Endothelial cell of umbilical vein (primary cell): ENCODE measurements at regions not wholly inside any gene's neighbourhood (a gene's known extent, or its start where the extent isn't known, plus 50 kb on each side); places are given as distances from the start of the nearest gene placed in this dataset.

Experiments used
- BruUV-seq: library from RNA; stranded (reverse); fragments of 400-500 nt; replicated peaks from 2 replicates; lab custom pipeline; 2021; lab: Mats Ljungman, UMichigan
- CTCF ChIA-PET: fragments of 300-600, 350-600 bp; sonication (Branson Sonifier 250); formaldehyde crosslinking; loops from one replicate; lab custom pipeline; 2021; ENCODE audit warnings: antibody characterized with exemption, inconsistent platforms; lab: Charles Lee
- POLR2A ChIA-PET: fragments of 300-600, 350-600 bp; sonication (Branson Sonifier 250); formaldehyde crosslinking; loops from one replicate; lab custom pipeline; 2021; ENCODE audit warnings: antibody characterized with exemption, inconsistent platforms; lab: Charles Lee
- DNase-seq: peaks from one replicate; pipeline ENCODE4 v3.0.0-alpha.2; 2011; ENCODE audit warnings: low read depth, low spot score
- FAIRE-seq: peaks from 2 replicates; lab custom pipeline; 2011; peaks lifted over from hg19 to GRCh38; lab: Jason Lieb, UNC
- H2AFZ ChIP-seq: 2 replicates; pipeline ENCODE4 v1.6.0; 2012; ENCODE audit warnings: low read depth, low read length, control low read depth, inconsistent platforms
- H3K27ac ChIP-seq: 2 replicates; pipeline ENCODE4 v1.5.1; 2011; ENCODE audit warnings: low read depth, mild to moderate bottlenecking, control low read depth, low read length, moderate library complexity; ENCODE audit not compliant: insufficient read depth
- H3K27me3 ChIP-seq, 2 experiments: 2 replicates each; pipeline versions ENCODE4 v1.6.0 to v1.6.1; 2011; ENCODE audit warnings: low read length in 2 of 2, mixed read lengths in 1 of 2; ENCODE audit not compliant: control insufficient read depth in 2 of 2, insufficient read depth in 2 of 2
- H3K36me3 ChIP-seq, 2 experiments: 2 replicates in 1 of 2; 3 replicates in 1 of 2; pipeline ENCODE4 v1.5.1; 2011; ENCODE audit warnings: low read length in 2 of 2, mild to moderate bottlenecking in 1 of 2, moderate library complexity in 1 of 2; ENCODE audit not compliant: control insufficient read depth in 2 of 2, insufficient read depth in 2 of 2; ENCODE audit errors: extremely low read depth in 1 of 2
- H3K4me1 ChIP-seq: 3 replicates; pipeline ENCODE4 v1.5.1; 2011; ENCODE audit warnings: mild to moderate bottlenecking, low read length; ENCODE audit not compliant: control insufficient read depth, insufficient read depth; ENCODE audit errors: extremely low read depth
- H3K4me2 ChIP-seq: 2 replicates; pipeline ENCODE4 v1.6.1; 2011; ENCODE audit warnings: low read length, control low read depth, mixed read lengths; ENCODE audit not compliant: insufficient read depth
- H3K4me3 ChIP-seq, 3 experiments: fragments of 200-600 bp in 1 of 3; sonication (generic), shearing (Covaris generic) in 1 of 3; replicated peaks in 1 of 3; 2 replicates each; pipeline ENCODE4 v1.5.1; 2011 to 2016; ENCODE audit warnings: control low read depth in 3 of 3, low read length in 3 of 3, mild to moderate bottlenecking in 2 of 3, inconsistent platforms in 1 of 3, low read depth in 1 of 3, moderate library complexity in 1 of 3; ENCODE audit not compliant: insufficient read depth in 1 of 3
- H3K79me2 ChIP-seq: 2 replicates; pipeline ENCODE4 v1.6.0; 2012; ENCODE audit warnings: low read length, inconsistent platforms; ENCODE audit not compliant: control insufficient read depth, insufficient read depth
- H3K9ac ChIP-seq: replicated peaks from 2 replicates; pipeline ENCODE3; 2011; ENCODE audit warnings: low read length, control low read depth; ENCODE audit not compliant: insufficient read depth; ENCODE audit errors: extremely low read depth
- H3K9me1 ChIP-seq: replicated peaks from 3 replicates; pipeline ENCODE4 v1.6.0; 2011; ENCODE audit warnings: mild to moderate bottlenecking, low read length; ENCODE audit not compliant: control insufficient read depth, insufficient read depth; ENCODE audit errors: extremely low read depth
- H3K9me3 ChIP-seq: replicated peaks from 2 replicates; pipeline ENCODE4 v1.5.1; 2012; ENCODE audit warnings: low read length, inconsistent platforms; ENCODE audit not compliant: control insufficient read depth, insufficient read depth
- H4K20me1 ChIP-seq: replicated peaks from 2 replicates; pipeline ENCODE3; 2011; ENCODE audit warnings: mild to moderate bottlenecking, low read length; ENCODE audit not compliant: control insufficient read depth, insufficient read depth; ENCODE audit errors: extremely low read depth
- CTCF ChIP-seq, 2 donors: IDR thresholded peaks; 1 replicate in 1 of 2; 2 replicates in 1 of 2; pipeline ENCODE4 v1.5.1; 2011; ENCODE audit warnings: low read length in 2 of 2, mild to moderate bottlenecking in 2 of 2, moderate library complexity in 2 of 2, control low read depth in 1 of 2, inconsistent platforms in 1 of 2, low read depth in 1 of 2; ENCODE audit not compliant: insufficient read depth in 1 of 2; ENCODE audit errors: extremely low read depth in 1 of 2
- EZH2 ChIP-seq: IDR thresholded peaks from 2 replicates; pipeline ENCODE4 v1.6.1; 2012; ENCODE audit warnings: borderline replicate concordance, low read depth, mild to moderate bottlenecking, moderate library complexity, low read length, inconsistent platforms; ENCODE audit not compliant: severe bottlenecking
- FOS ChIP-seq: IDR thresholded peaks from 2 replicates; pipeline ENCODE4 v1.6.1; 2011; ENCODE audit warnings: mild to moderate bottlenecking, low read length, moderate library complexity, borderline replicate concordance; ENCODE audit not compliant: insufficient read depth
- JUN ChIP-seq: IDR thresholded peaks from 2 replicates; pipeline ENCODE4 v1.6.1; 2011; ENCODE audit warnings: borderline replicate concordance, low read depth; ENCODE audit not compliant: insufficient read length, insufficient read depth
- MYC ChIP-seq: IDR thresholded peaks from one replicate; pipeline ENCODE4 v1.6.1; 2011; ENCODE audit warnings: mild to moderate bottlenecking, low read depth, low read length
- dilution Hi-C: fragments of 300-500 bp; cut with MboI; formaldehyde crosslinking; loops from one replicate; pipeline ENCODE4 v1.15.0; 2019; ENCODE audit warnings: low sequenced_read_pairs; ENCODE audit not compliant: extremely low pct_ligation_motif_present
- intact Hi-C: fragments of 100-400 bp; cut with micrococcal nuclease; formaldehyde crosslinking; loops from one replicate; pipeline ENCODE4 v1.10.0; 2022
- TF ChIP-seq, protein P1 (sequence below): IDR thresholded peaks from 2 replicates; pipeline ENCODE4 v1.6.1; 2011; ENCODE audit not compliant: insufficient read depth, insufficient read length

DNA sequence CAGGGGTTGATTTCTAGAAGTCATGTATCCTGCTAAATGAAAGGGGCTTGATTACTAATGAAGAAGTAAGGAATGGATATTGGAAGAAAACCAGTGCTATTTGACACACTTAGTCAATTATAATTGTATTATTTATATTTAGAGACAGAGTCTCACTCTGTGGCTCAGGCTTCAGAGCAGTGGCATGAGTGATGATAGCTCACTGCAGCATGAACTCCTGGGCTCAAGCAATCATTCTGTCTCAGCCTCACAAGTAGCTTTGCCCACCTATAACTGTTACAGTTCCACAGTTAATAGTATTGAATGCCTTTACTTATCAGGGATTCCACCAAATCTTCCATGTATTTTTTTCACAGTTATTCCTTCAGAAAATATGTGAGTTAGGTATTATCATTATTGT, 432.0 kb upstream of the TGFBR2 start:
- no peaks in the 10 kb centered on the region for H3K9me1 ChIP-seq
- H3K4me3 ChIP-seq, result no peak overlapping the region
- H2AFZ ChIP-seq, result no peak overlapping the region
- intact Hi-C loops (loop anchor here (1.0 kb wide), 1 partner anchor 8 kb away; no protein-coding TSS in a partner anchor), dilution Hi-C loops (no loop called here)
- H3K9me3 ChIP-seq, result no peaks in the 10 kb centered on the region
- no peak overlapping the region for H3K9ac ChIP-seq
- POLR2A ChIA-PET, result no interaction called here
- CTCF ChIA-PET, result interaction anchor here (0.9 kb wide), 1 partner anchor 25 kb away, joined by 3 read pairs; no protein-coding TSS in a partner anchor
- H3K4me2 ChIP-seq, result no peak overlapping the region
- BruUV-seq, result no TSS peak
- no peaks in the 10 kb centered on the region for H3K79me2 ChIP-seq
- DNase-seq, result no peak
- no peak for FAIRE-seq
- H3K36me3 ChIP-seq, result no peaks in the 10 kb centered on the region
- TF ChIP-seq EZH2 (no peak), FOS (no peak), JUN (no peak), MYC (no peak), CTCF (IDR thresholded peaks at IDR 0.05; ENCODE audit: extremely low read depth in 1 of 2, insufficient read depth in 1 of 2, low read depth in 1 of 2, low read length in 2 of 2) (no peak)
- TF ChIP-seq, protein P1, sequence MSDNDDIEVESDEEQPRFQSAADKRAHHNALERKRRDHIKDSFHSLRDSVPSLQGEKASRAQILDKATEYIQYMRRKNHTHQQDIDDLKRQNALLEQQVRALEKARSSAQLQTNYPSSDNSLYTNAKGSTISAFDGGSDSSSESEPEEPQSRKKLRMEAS, result no peak
- no peak overlapping the region for H3K27ac ChIP-seq
- peaks cover 0 to 4% of the 10 kb centered on the region in 2 experiments for H3K27me3 ChIP-seq
- H4K20me1 ChIP-seq, result no peaks in the 10 kb centered on the region
- H3K4me1 ChIP-seq, result no peaks in the 10 kb centered on the region
